Peyer's patch (tissue), 4 donors: ENCODE measurements at regions not wholly inside any gene's neighbourhood (a gene's known extent, or its start where the extent isn't known, plus 50 kb on each side); places are given as distances from the start of the nearest gene placed in this dataset.

ENCODE experiments used
- CTCF ChIP-seq, 6 experiments: fragments of 450-650 bp in 4 of 6; fragments of 200-600 bp in 2 of 6; sonication (generic) in 1 of 6; IDR thresholded peaks; one replicate each; pipeline ENCODE4 v1.5.1; 2017 to 2019; ENCODE audit warnings: antibody characterized with exemption in 6 of 6, mild to moderate bottlenecking in 3 of 6, moderate library complexity in 1 of 6
- POLR2A ChIP-seq, 2 donors: fragments of 450-650 bp; IDR thresholded peaks; one replicate each; pipeline ENCODE4 v1.5.1; 2017; ENCODE audit warnings: antibody characterized with exemption in 2 of 2, mild to moderate bottlenecking in 2 of 2, moderate library complexity in 2 of 2

GRCh38 chr1:98336472-98337083, 324.9 kb upstream of the SNX7 start:
- no peak for TF ChIP-seq CTCF (IDR thresholded peaks at IDR 0.05)
- TF ChIP-seq POLR2A (IDR thresholded peaks at IDR 0.05) = no peak
